HG03354 (cell line): ENCODE measurements at regions not wholly inside any gene's neighbourhood (a gene's known extent, or its start where the extent isn't known, plus 50 kb on each side); places are given as distances from the start of the nearest gene placed in this dataset.
"Not testable (repeated sequence)": the region's sequence is repeated elsewhere in the genome, so short reads cannot be mapped to it uniquely, and the experiment has no call there.

Experiments used
- ATAC-seq: cut with Tn5 transposase; IDR thresholded peaks from one replicate; pipeline ENCODE4 v1.9.1; 2021; ENCODE audit warnings: mild to moderate bottlenecking; ENCODE audit not compliant: unreplicated experiment, poor library complexity, severe bottlenecking

- no peak for ATAC-seq
These were observed 103.1 kb upstream of the PNPLA4 start for GRCh38 chrX:8030361-8030760.

- no peak for ATAC-seq
These were observed 100.6 kb upstream of the PNPLA4 start for GRCh38 chrX:8027827-8028226.

GRCh38 chrX:8025705-8026104, 98.5 kb upstream of the PNPLA4 start:
- no peak for ATAC-seq

GRCh38 chrX:8018934-8019333, 91.7 kb upstream of the PNPLA4 start:
- no peak for ATAC-seq

GRCh38 chrX:8010105-8010504, 82.9 kb upstream of the PNPLA4 start:
- ATAC-seq = no peak

GRCh38 chrX:8005678-8006347, 78.6 kb upstream of the PNPLA4 start:
- ATAC-seq = no peak

GRCh38 chrX:8003147-8003883, 76.1 kb upstream of the PNPLA4 start:
- ATAC-seq = no peak

- no peak for ATAC-seq
These were observed 69.6 kb upstream of the PNPLA4 start for GRCh38 chrX:7996851-7997250.

GRCh38 chrX:7996414-7996813, 69.2 kb upstream of the PNPLA4 start:
- peak; percentile 81 for ATAC-seq

GRCh38 chrX:7993873-7994272, 66.7 kb upstream of the PNPLA4 start:
- no peak for ATAC-seq

GRCh38 chrX:7988013-7988759, 61.0 kb upstream of the PNPLA4 start:
- not testable (repeated sequence) for ATAC-seq

- ATAC-seq = no peak
These were observed 60.2 kb upstream of the PNPLA4 start for GRCh38 chrX:7987160-7988012.

- ATAC-seq = not testable (repeated sequence)
These were observed 59.5 kb upstream of the PNPLA4 start for GRCh38 chrX:7986738-7987137.

- ATAC-seq = no peak
These were observed 58.4 kb upstream of the PNPLA4 start for GRCh38 chrX:7985568-7985967.

- no peak for ATAC-seq
These were observed 56.4 kb upstream of the PNPLA4 start for GRCh38 chrX:7983581-7983980.
